Muscle of leg (tissue), 3 donors: ENCODE measurements at regions not wholly inside any gene's neighbourhood (a gene's known extent, or its start where the extent isn't known, plus 50 kb on each side); places are given as distances from the start of the nearest gene placed in this dataset.

Experiments
- DNase-seq: peaks from one replicate; pipeline ENCODE4 v3.0.0; 2013
- H3K27ac ChIP-seq: one replicate; pipeline ENCODE4 v1.5.1; 2013; ENCODE audit warnings: mild to moderate bottlenecking, low read length, control low read depth
- H3K27me3 ChIP-seq: one replicate; pipeline ENCODE4 v1.6.1; 2013; ENCODE audit warnings: low read length; ENCODE audit not compliant: control insufficient read depth, insufficient read depth
- H3K36me3 ChIP-seq: one replicate; pipeline ENCODE4 v1.6.1; 2013; ENCODE audit warnings: low read length; ENCODE audit not compliant: control insufficient read depth, insufficient read depth
- H3K4me1 ChIP-seq: one replicate; pipeline ENCODE4 v1.6.1; 2013; ENCODE audit warnings: low read length; ENCODE audit not compliant: control insufficient read depth, insufficient read depth
- H3K4me3 ChIP-seq: one replicate; pipeline ENCODE4 v1.5.1; 2013; ENCODE audit warnings: low read length, control low read depth
- H3K9me3 ChIP-seq: replicated peaks from 2 replicates; pipeline ENCODE4 v1.6.1; 2013; ENCODE audit warnings: low read depth, low read length; ENCODE audit not compliant: control insufficient read depth
- WGBS: methylation state at CpG from one replicate; pipeline ENCODE4 v1.1.5; 2013; ENCODE audit warnings: missing lambda C conversion rate; ENCODE audit not compliant: insufficient coverage; 5-methylcytosine and 5-hydroxymethylcytosine counted together

- no peaks in the 10 kb centered on the region for H3K27me3 ChIP-seq
- H3K4me3 ChIP-seq: no peak overlapping the region
- WGBS: 83% methylated on average over 1 of the region's 3 CpGs
- no peaks in the 10 kb centered on the region for H3K4me1 ChIP-seq
- H3K9me3 ChIP-seq: no peaks in the 10 kb centered on the region
- H3K27ac ChIP-seq: no peak overlapping the region
- DNase-seq: no peak
- H3K36me3 ChIP-seq: no peaks in the 10 kb centered on the region
These were observed 705.0 kb downstream of the KCNT2 start for GRCh38 chr1:195903203-195903602.

- Histone ChIP-seq H3K9me3 (no peaks in the 10 kb centered on the region), H3K36me3 (no peaks in the 10 kb centered on the region), H3K27ac (no peak overlapping the region), H3K27me3 (no peaks in the 10 kb centered on the region), H3K4me3 (no peak overlapping the region), H3K4me1 (no peaks in the 10 kb centered on the region)
- no CpG with 5 or more reads among the region's 4 CpGs for WGBS
- no peak for DNase-seq
These were observed 705.5 kb downstream of the KCNT2 start for GRCh38 chr1:195902779-195903178.

DNA sequence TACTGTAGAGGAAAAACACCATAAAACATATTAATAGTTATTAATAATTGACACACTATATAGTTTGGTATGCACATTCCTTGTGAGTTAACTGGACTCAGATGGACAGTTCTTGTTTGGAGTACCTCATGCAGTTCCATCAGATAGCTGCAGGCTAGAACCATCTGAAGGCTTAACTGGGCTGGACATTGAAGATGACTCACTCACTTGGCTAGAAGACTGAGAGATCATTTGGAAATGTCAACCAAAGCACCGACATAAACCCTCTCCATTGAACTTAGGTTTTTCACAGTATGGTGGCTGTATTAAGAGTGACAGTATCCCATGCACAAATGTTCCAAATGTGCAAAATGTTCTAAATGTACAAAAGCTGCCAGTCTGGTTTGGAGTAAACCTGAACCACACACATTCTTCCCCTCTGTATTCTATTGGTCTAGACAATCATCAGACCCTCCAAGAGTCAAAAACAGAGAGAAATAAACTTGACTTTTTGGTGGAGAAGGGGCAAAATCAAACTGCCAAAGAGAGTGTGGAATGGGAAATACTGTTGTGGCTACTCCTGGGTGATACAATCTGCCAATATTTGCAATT, 708.4 kb downstream of the KCNT2 start:
- WGBS: no CpG with 5 or more reads among the region's 1 CpG
- no peak overlapping the region for H3K4me3 ChIP-seq
- H3K27me3 ChIP-seq: no peaks in the 10 kb centered on the region
- H3K27ac ChIP-seq: no peak overlapping the region
- H3K4me1 ChIP-seq: no peaks in the 10 kb centered on the region
- no peaks in the 10 kb centered on the region for H3K36me3 ChIP-seq
- H3K9me3 ChIP-seq: no peaks in the 10 kb centered on the region
- DNase-seq: no peak

GRCh38 chr1:195898924-195899323, 709.3 kb downstream of the KCNT2 start:
- Histone ChIP-seq H3K27me3 (no peaks in the 10 kb centered on the region), H3K4me1 (no peaks in the 10 kb centered on the region), H3K36me3 (no peaks in the 10 kb centered on the region), H3K4me3 (no peak overlapping the region), H3K27ac (no peak overlapping the region), H3K9me3 (no peaks in the 10 kb centered on the region)
- DNase-seq: no peak
- no CpG with 5 or more reads among the region's 2 CpGs for WGBS

DNA sequence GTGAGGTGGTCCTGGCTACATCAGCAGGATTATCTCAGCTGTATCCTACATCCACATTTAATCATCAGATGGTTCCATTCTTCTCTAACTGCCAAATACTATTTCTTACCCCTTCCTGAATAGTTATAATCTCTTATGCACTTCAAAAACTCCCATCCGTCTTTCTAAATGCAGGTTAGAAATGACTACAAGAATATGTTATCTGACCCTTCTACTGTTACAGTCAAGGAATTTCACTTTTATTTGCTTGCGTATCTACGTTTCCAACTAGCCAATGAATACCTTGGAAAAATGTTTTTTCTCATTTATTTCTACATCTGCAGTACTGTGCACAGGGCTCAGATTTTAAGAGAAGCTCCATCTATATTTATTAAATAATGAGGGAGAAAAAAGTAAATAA, 709.9 kb downstream of the KCNT2 start:
- H3K9me3 ChIP-seq: no peaks in the 10 kb centered on the region
- no peak for DNase-seq
- no CpG with 5 or more reads among the region's 3 CpGs for WGBS
- no peaks in the 10 kb centered on the region for H3K36me3 ChIP-seq
- no peak overlapping the region for H3K27ac ChIP-seq
- H3K4me1 ChIP-seq: no peaks in the 10 kb centered on the region
- no peaks in the 10 kb centered on the region for H3K27me3 ChIP-seq
- no peak overlapping the region for H3K4me3 ChIP-seq

- peaks cover 2% of the 10 kb centered on the region for H3K9me3 ChIP-seq
- no peaks in the 10 kb centered on the region for H3K4me1 ChIP-seq
- no peak for DNase-seq
- WGBS: 100% methylated on average over 1 of the region's 6 CpGs
- H3K27ac ChIP-seq: no peak overlapping the region
- H3K27me3 ChIP-seq: no peaks in the 10 kb centered on the region
- no peaks in the 10 kb centered on the region for H3K36me3 ChIP-seq
- no peak overlapping the region for H3K4me3 ChIP-seq
These were observed 711.2 kb downstream of the KCNT2 start for GRCh38 chr1:195897076-195897475.

- no peak overlapping the region for H3K4me3 ChIP-seq
- H3K4me1 ChIP-seq: no peaks in the 10 kb centered on the region
- DNase-seq: no peak
- H3K27me3 ChIP-seq: no peaks in the 10 kb centered on the region
- H3K36me3 ChIP-seq: no peaks in the 10 kb centered on the region
- H3K27ac ChIP-seq: no peak overlapping the region
- H3K9me3 ChIP-seq: peaks cover 2% of the 10 kb centered on the region
- no CpG with 5 or more reads among the region's 1 CpG for WGBS
These were observed 713.8 kb downstream of the KCNT2 start for GRCh38 chr1:195894411-195894810.

GRCh38 chr1:195886000-195886399, 722.2 kb downstream of the KCNT2 start:
- Histone ChIP-seq H3K27me3 (no peaks in the 10 kb centered on the region), H3K4me1 (no peaks in the 10 kb centered on the region), H3K36me3 (no peaks in the 10 kb centered on the region), H3K4me3 (no peak overlapping the region), H3K9me3 (no peaks in the 10 kb centered on the region), H3K27ac (no peak overlapping the region)
- DNase-seq: no peak
- WGBS: no CpG with 5 or more reads among the region's 1 CpG

DNA sequence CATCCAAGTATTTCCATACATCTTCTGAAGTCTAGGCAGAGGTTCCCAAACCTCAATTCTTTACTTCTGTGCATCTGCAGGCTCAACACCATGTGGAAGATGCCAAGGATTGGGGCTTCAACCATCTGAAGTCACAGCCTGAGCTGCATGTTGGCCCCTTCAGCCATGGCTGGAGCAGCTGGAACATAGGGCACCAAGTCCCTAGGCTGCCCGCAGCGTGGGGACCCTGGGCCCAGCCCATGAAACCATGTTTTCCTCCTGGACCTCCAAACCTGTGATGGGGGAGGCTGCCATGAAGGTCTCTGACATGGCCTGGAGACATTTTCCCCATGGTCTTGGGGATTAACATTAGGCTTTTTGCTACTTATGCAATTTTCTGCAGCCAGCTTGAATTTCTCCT, 729.8 kb downstream of the KCNT2 start:
- Histone ChIP-seq H3K4me3 (no peak overlapping the region), H3K27ac (no peak overlapping the region), H3K9me3 (no peaks in the 10 kb centered on the region), H3K4me1 (no peaks in the 10 kb centered on the region), H3K36me3 (no peaks in the 10 kb centered on the region), H3K27me3 (no peaks in the 10 kb centered on the region)
- WGBS: 100% methylated on average over 2 of the region's 2 CpGs
- no peak for DNase-seq

DNA sequence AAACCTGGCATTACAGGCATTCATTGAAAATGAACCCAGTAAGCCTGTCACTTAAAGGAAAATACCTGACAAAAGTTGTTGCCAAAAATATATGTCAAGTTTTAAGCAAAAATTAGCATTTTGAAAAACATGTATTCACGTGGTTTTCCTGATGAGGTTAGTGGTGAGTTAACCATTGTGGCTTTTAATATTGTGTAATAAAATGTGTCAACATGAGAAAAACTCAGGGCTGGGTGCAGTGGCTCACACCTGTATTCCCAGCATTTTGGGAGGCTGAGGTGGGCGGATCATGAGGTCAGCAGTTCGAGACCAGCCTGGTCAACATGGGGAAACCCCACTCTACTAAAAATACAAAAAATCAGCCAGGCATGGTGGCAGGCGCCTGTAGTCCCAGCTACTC, 731.4 kb downstream of the KCNT2 start:
- H3K4me3 ChIP-seq: no peak overlapping the region
- H3K4me1 ChIP-seq: no peaks in the 10 kb centered on the region
- no peaks in the 10 kb centered on the region for H3K9me3 ChIP-seq
- no peak for DNase-seq
- H3K27ac ChIP-seq: no peak overlapping the region
- H3K36me3 ChIP-seq: no peaks in the 10 kb centered on the region
- 100% methylated on average over 1 of the region's 4 CpGs for WGBS
- H3K27me3 ChIP-seq: no peaks in the 10 kb centered on the region

- no peaks in the 10 kb centered on the region for H3K27me3 ChIP-seq
- no peak for DNase-seq
- no peaks in the 10 kb centered on the region for H3K4me1 ChIP-seq
- no peak overlapping the region for H3K27ac ChIP-seq
- H3K36me3 ChIP-seq: no peaks in the 10 kb centered on the region
- no peak overlapping the region for H3K4me3 ChIP-seq
- H3K9me3 ChIP-seq: no peaks in the 10 kb centered on the region
- 83% methylated on average over 1 of the region's 3 CpGs for WGBS
These were observed 735.9 kb downstream of the KCNT2 start for GRCh38 chr1:195872376-195872775.
